ENCODE measurements at regions not wholly inside any gene's neighbourhood (a gene's known extent, or its start where the extent isn't known, plus 50 kb on each side); places are given as distances from the start of the nearest gene placed in this dataset.

DNA sequence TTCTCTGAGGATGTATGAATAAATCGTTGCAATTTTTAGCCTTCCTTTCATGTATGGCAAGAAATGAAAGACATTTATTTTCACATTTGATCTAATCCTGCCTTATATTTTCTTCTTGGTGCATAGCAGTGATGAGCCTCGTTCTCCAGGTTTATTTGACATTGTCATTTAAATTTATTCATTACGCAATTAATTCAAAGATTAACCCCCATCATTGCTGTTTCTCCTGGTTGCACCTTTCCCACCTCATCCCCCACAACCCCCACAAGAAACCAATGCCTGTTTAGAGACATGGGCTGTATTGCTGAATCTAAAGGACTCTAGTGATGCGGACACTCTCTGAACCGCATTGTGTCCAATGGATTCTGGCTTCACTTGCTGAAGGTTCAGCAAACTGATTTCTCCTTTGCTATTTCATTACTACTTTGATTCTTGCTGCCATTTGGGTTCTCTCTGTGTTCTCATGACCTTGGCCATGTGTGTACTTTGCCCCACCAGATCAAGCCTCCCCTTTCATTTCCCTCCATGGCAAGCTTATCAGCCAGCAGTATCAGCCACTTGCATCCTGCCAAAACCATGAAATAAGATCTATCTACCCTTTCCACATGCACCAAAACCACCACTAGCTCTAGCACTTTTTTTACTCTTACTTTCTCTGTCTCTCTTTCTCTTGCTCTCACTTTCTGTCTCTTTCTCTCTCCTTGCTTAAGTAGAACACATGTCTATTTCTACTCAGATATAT lies 382.7 kb downstream of the GBE1 start:
- H3K27ac ChIP-seq = no peak overlapping the region
- TF ChIP-seq, protein P1, sequence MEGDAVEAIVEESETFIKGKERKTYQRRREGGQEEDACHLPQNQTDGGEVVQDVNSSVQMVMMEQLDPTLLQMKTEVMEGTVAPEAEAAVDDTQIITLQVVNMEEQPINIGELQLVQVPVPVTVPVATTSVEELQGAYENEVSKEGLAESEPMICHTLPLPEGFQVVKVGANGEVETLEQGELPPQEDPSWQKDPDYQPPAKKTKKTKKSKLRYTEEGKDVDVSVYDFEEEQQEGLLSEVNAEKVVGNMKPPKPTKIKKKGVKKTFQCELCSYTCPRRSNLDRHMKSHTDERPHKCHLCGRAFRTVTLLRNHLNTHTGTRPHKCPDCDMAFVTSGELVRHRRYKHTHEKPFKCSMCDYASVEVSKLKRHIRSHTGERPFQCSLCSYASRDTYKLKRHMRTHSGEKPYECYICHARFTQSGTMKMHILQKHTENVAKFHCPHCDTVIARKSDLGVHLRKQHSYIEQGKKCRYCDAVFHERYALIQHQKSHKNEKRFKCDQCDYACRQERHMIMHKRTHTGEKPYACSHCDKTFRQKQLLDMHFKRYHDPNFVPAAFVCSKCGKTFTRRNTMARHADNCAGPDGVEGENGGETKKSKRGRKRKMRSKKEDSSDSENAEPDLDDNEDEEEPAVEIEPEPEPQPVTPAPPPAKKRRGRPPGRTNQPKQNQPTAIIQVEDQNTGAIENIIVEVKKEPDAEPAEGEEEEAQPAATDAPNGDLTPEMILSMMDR (IDR thresholded peaks at IDR 0.05) = no peak
- TF ChIP-seq POLR2A (IDR thresholded peaks at IDR 0.05) = no peak

DNA sequence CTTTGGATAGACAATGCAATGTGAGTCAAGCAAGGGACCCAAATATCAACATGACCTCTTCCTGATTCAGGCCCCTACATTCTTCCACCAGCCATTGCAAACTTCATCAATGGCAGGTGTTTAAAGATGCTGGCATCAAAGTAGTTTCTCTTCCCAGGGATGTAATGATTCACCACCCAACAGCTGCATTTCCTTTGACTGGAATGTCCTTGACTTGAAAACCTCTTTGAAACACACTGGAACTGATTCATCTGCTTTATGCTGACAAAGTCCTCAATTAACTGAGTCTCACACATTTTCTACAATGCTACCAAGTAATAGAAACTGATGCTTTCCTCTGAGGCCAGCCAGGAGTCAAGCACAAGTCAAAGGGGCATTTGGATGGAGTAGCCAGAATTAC lies 385.5 kb downstream of the GBE1 start:
- intact Hi-C loops (cut with DNase I; ENCODE audit: low total_unique reads) = no loop called here
- Histone ChIP-seq H3K4me1 (no peaks in the 10 kb centered on the region), H3K9me3 (no peaks in the 10 kb centered on the region), H3K4me3 (no peak overlapping the region), H3K36me3 (ENCODE audit: low read depth, missing control alignments) (no peaks in the 10 kb centered on the region), H3K27ac (no peak overlapping the region), H3K27me3 (no peaks in the 10 kb centered on the region)
- no peak for DNase-seq
- TF ChIP-seq, protein P1 (IDR thresholded peaks at IDR 0.05) = no peak
- TF ChIP-seq POLR2A (IDR thresholded peaks at IDR 0.05) = no peak

More for the DNA sequence above, 382.7 kb downstream of the GBE1 start:
- intact Hi-C loops (cut with DNase I; ENCODE audit: low total_unique reads) = no loop called here
- Histone ChIP-seq H3K4me3 (no peak overlapping the region), H3K9me3 (no peaks in the 10 kb centered on the region), H3K36me3 (ENCODE audit: low read depth, missing control alignments) (no peaks in the 10 kb centered on the region), H3K4me1 (no peaks in the 10 kb centered on the region), H3K27me3 (no peaks in the 10 kb centered on the region)
- DNase-seq = no peak
- WGBS, 2 donors = 78 to 83% methylated on average over 5 of the region's 5 CpGs

DNA sequence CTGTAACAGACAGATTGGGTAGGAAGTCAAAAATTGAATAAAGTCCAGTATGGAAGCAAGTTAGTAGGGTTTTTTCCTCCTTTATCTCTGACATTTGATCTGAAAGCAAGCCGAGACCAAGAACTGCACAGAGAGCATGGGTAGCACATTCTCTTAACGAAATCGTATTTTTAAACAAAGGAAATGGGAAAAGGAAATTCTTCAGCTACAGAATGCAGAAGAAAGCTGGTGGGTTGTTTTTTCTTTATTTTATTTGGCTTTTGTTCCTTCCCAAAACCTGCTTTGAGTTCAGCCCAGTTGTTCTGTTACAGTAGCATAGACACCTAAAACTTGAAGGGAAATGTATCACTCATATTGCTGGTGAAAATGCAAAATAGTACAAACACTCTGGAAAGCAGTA lies 397.0 kb downstream of the GBE1 start:
- TF ChIP-seq POLR2A (IDR thresholded peaks at IDR 0.05) = no peak
- TF ChIP-seq, protein P1 (IDR thresholded peaks at IDR 0.05) = no peak
- 34 to 48% methylated on average over 3 of the region's 3 CpGs for WGBS, 2 donors
- H3K4me3 ChIP-seq = no peak overlapping the region

DNA sequence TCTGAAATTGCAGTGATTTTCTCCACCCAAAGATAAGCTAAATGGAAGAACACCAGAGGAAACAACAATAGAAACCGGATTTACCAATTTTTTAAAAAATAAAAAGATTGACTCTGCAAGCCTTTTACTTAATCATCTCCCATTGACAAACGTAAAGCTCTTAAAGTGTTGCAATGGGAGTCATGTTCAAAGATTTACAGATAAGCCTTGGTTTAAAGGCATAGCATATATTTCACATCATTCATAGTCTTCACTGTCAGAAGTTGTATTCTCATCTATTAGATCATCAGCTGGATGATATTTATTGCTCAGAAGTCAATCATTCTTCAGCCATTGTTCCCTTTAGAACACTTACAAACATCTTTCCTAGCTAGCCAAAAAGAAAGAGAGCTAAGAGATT lies 397.6 kb downstream of the GBE1 start:
- no peak for DNase-seq
- H3K27me3 ChIP-seq = no peaks in the 10 kb centered on the region
- no peak overlapping the region for H3K4me3 ChIP-seq
- H3K27ac ChIP-seq = no peak overlapping the region
- intact Hi-C loops (cut with DNase I; ENCODE audit: low total_unique reads) = no loop called here
- WGBS, 2 donors = 66 to 76% methylated on average over 2 of the region's 2 CpGs
- TF ChIP-seq POLR2A (IDR thresholded peaks at IDR 0.05) = no peak
- TF ChIP-seq, protein P1 (IDR thresholded peaks at IDR 0.05) = no peak
- H3K9me3 ChIP-seq = no peaks in the 10 kb centered on the region
- H3K4me1 ChIP-seq = no peaks in the 10 kb centered on the region
- no peaks in the 10 kb centered on the region for H3K36me3 ChIP-seq (ENCODE audit: low read depth, missing control alignments)

More for the DNA sequence above, 397.0 kb downstream of the GBE1 start:
- Histone ChIP-seq H3K27me3 (no peaks in the 10 kb centered on the region), H3K36me3 (ENCODE audit: low read depth, missing control alignments) (no peaks in the 10 kb centered on the region), H3K4me1 (no peaks in the 10 kb centered on the region), H3K9me3 (no peaks in the 10 kb centered on the region), H3K27ac (no peak overlapping the region)
- no peak for DNase-seq
- intact Hi-C loops (cut with DNase I; ENCODE audit: low total_unique reads) = no loop called here

DNA sequence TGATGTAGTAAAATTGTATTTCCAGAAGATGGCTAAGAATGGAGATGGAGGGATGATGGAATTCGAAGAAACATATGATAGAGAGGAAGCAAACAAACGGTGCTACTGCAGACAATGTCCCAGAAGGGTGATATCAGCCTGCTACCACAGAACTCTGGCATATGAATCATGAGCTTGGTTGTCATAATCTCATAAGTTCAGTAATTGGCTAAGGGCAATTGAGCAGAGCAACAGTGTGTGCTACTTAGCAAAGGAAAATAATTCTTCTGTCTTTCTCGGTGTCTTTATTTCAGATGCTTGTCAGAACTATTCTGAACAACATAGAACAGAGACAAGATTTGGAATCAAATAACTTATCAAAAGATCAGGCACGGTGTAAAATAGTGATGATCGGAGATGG lies 407.3 kb downstream of the GBE1 start:
- H3K36me3 ChIP-seq (ENCODE audit: low read depth, missing control alignments) = no peaks in the 10 kb centered on the region
- no peaks in the 10 kb centered on the region for H3K9me3 ChIP-seq
- H3K27me3 ChIP-seq = no peaks in the 10 kb centered on the region
- no peak overlapping the region for H3K27ac ChIP-seq
- DNase-seq = no peak
- no peaks in the 10 kb centered on the region for H3K4me1 ChIP-seq
- H3K4me3 ChIP-seq = no peak overlapping the region
- TF ChIP-seq POLR2A (IDR thresholded peaks at IDR 0.05) = no peak
- TF ChIP-seq, protein P1 (IDR thresholded peaks at IDR 0.05) = no peak
- WGBS, 2 donors = 77 to 82% methylated on average over 5 of the region's 5 CpGs
- intact Hi-C loops (cut with DNase I; ENCODE audit: low total_unique reads) = no loop called here

All from testis (tissue), 2 donors.